HCT116 (cell line): ENCODE measurements at regions not wholly inside any gene's neighbourhood (a gene's known extent, or its start where the extent isn't known, plus 50 kb on each side); places are given as distances from the start of the nearest gene placed in this dataset.

Experiments
- EZH2 ChIP-seq: fragments of 200-600 bp; sonication (generic); IDR thresholded peaks from 2 replicates; pipeline ENCODE4 v1.6.1; 2017; ENCODE audit warnings: antibody characterized with exemption, mixed run types
- POLR2A ChIP-seq: IDR thresholded peaks from 2 replicates; pipeline ENCODE4 v1.7.0; 2011; ENCODE audit warnings: borderline replicate concordance; ENCODE audit not compliant: insufficient read depth, insufficient read length; ENCODE audit errors: extremely low read depth
- POLR2AphosphoS5 ChIP-seq: IDR thresholded peaks from 2 replicates; pipeline ENCODE4 v1.6.1; 2011; ENCODE audit warnings: mild to moderate bottlenecking, low read depth, low read length, moderate library complexity
- ZFX ChIP-seq: fragments of 450-650 bp; IDR thresholded peaks from 2 replicates; pipeline ENCODE4 v1.6.1; 2017
- TF ChIP-seq, protein P1 (sequence below), 3 experiments: fragments of 200-600 bp in 1 of 3; sonication (generic) in 1 of 3; IDR thresholded peaks in 2 of 3; conservative IDR thresholded peaks in 1 of 3; 2 replicates each; pipeline ENCODE4 v1.5.1; 2012 to 2017; ENCODE audit warnings: low read depth in 2 of 3, low read length in 2 of 3, antibody characterized with exemption in 1 of 3, borderline replicate concordance in 1 of 3, control low read depth in 1 of 3, mild to moderate bottlenecking in 1 of 3, mixed read lengths in 1 of 3, mixed run types in 1 of 3, moderate library complexity in 1 of 3; ENCODE audit not compliant: insufficient read depth in 1 of 3

DNA sequence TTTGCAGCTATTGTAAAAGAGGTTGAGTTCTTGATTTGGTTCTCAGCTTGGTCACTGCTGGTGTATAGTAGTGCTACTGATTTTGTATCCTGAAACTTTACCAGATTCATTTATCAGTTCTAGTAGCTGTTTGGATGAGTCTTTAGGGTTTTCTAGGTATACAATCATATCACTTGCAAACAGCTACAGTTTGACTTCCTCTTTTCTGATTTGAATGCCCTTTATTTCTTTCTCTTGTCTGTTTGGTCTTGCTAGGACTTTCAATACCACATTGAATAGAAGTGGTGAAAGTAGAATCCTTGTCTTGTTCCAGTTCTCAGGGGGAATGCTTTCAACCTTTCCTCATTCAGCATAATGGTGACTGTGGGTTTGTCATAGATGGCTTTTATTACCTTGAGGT is 210.5 kb upstream of the DPP10 start:
- TF ChIP-seq, protein P1, sequence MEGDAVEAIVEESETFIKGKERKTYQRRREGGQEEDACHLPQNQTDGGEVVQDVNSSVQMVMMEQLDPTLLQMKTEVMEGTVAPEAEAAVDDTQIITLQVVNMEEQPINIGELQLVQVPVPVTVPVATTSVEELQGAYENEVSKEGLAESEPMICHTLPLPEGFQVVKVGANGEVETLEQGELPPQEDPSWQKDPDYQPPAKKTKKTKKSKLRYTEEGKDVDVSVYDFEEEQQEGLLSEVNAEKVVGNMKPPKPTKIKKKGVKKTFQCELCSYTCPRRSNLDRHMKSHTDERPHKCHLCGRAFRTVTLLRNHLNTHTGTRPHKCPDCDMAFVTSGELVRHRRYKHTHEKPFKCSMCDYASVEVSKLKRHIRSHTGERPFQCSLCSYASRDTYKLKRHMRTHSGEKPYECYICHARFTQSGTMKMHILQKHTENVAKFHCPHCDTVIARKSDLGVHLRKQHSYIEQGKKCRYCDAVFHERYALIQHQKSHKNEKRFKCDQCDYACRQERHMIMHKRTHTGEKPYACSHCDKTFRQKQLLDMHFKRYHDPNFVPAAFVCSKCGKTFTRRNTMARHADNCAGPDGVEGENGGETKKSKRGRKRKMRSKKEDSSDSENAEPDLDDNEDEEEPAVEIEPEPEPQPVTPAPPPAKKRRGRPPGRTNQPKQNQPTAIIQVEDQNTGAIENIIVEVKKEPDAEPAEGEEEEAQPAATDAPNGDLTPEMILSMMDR (IDR thresholded peaks at IDR 0.05 in 2 of 3, conservative IDR thresholded peaks at IDR 0.05 in 1 of 3; ENCODE audit: borderline replicate concordance in 1 of 3, insufficient read depth in 1 of 3, low read depth in 2 of 3, low read length in 2 of 3): no peak
- TF ChIP-seq POLR2A (no peak), POLR2AphosphoS5 (no peak), EZH2 (no peak), ZFX (no peak)
